ENCODE measurements at regions not wholly inside any gene's neighbourhood (a gene's known extent, or its start where the extent isn't known, plus 50 kb on each side); places are given as distances from the start of the nearest gene placed in this dataset.
"Not testable (repeated sequence)": the region's sequence is repeated elsewhere in the genome, so short reads cannot be mapped to it uniquely, and the experiment has no call there.

GRCh38 chr10:8338177-8338766 is 283.8 kb downstream of the GATA3 start:
- DNase-seq (ENCODE audit: low read depth in 2 of 2): no peak

- DNase-seq (ENCODE audit: low read depth in 2 of 2): no peak
These were observed 290.3 kb downstream of the GATA3 start for GRCh38 chr10:8344756-8345155.

GRCh38 chr10:8346861-8347260 is 292.4 kb downstream of the GATA3 start:
- DNase-seq (ENCODE audit: low read depth in 2 of 2): no peak

- not testable (repeated sequence) for DNase-seq (ENCODE audit: low read depth in 2 of 2)
These were observed 293.1 kb downstream of the GATA3 start for GRCh38 chr10:8347614-8348013.

- DNase-seq (ENCODE audit: low read depth in 2 of 2): no peak
These were observed 295.2 kb downstream of the GATA3 start for GRCh38 chr10:8349610-8350249.

- no peak for DNase-seq (ENCODE audit: low read depth in 2 of 2)
These were observed 295.9 kb downstream of the GATA3 start for GRCh38 chr10:8350250-8350967.

- DNase-seq (ENCODE audit: low read depth in 2 of 2): no peak
These were observed 297.9 kb downstream of the GATA3 start for GRCh38 chr10:8352171-8353075.

- DNase-seq (ENCODE audit: low read depth in 2 of 2): no peak
These were observed 301.8 kb downstream of the GATA3 start for GRCh38 chr10:8356283-8356682.

- DNase-seq (ENCODE audit: low read depth in 2 of 2): no peak
These were observed 305.0 kb downstream of the GATA3 start for GRCh38 chr10:8359467-8359866.

GRCh38 chr10:8360365-8360764 is 305.9 kb downstream of the GATA3 start:
- no peak for DNase-seq (ENCODE audit: low read depth in 2 of 2)

GRCh38 chr10:8360814-8361509 is 306.5 kb downstream of the GATA3 start:
- no peak for DNase-seq (ENCODE audit: low read depth in 2 of 2)

GRCh38 chr10:8361510-8361844 is 307.0 kb downstream of the GATA3 start:
- no peak for DNase-seq (ENCODE audit: low read depth in 2 of 2)

- peak; percentile 36 to 51 for DNase-seq (ENCODE audit: low read depth in 2 of 2)
These were observed 311.7 kb downstream of the GATA3 start for GRCh38 chr10:8365935-8366911.

- not testable (repeated sequence) for DNase-seq (ENCODE audit: low read depth in 2 of 2)
These were observed 313.4 kb downstream of the GATA3 start for GRCh38 chr10:8367672-8368411.

- no peak for DNase-seq (ENCODE audit: low read depth in 2 of 2)
These were observed 315.2 kb downstream of the GATA3 start for GRCh38 chr10:8369666-8370065.

GRCh38 chr10:8374334-8374733 is 319.8 kb downstream of the GATA3 start:
- no peak for DNase-seq (ENCODE audit: low read depth in 2 of 2)

- no peak for DNase-seq (ENCODE audit: low read depth in 2 of 2)
These were observed 320.6 kb downstream of the GATA3 start for GRCh38 chr10:8375137-8375536.

- no peak for DNase-seq (ENCODE audit: low read depth in 2 of 2)
These were observed 323.9 kb downstream of the GATA3 start for GRCh38 chr10:8378198-8378983.
